Activated CD8-positive, alpha-beta memory T cell treated with anti-CD3 and anti-CD28 coated beads, Interleukin-2, amount 50 U/mL, for 24 hours (primary cell): ENCODE measurements at regions not wholly inside any gene's neighbourhood (a gene's known extent, or its start where the extent isn't known, plus 50 kb on each side); places are given as distances from the start of the nearest gene placed in this dataset.
"Not testable (repeated sequence)": the region's sequence is repeated elsewhere in the genome, so short reads cannot be mapped to it uniquely, and the experiment has no call there.

Experiments
- DNase-seq: peaks from one replicate; pipeline ENCODE4 v3.0.0-alpha.2; 2020; ENCODE audit errors: extremely low read depth

DNA sequence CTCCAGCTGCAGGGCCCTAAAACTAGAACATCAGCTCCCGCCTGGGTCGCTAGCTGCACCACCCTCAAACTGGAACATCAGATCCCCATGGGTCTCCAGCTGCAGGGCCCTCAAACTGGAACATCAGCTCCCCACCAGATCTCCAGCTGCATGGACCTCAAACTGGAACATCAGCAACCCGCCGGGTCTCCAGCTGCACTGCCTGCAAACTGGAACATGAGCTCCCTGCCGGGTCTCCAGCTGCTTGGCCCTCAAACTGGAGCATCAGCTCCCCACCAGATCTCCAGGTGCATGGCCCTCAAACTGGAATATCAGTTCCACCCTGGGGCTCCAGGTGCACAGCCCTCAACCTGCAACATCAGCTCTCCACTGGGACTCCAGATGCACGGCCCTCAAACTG is 82.7 kb downstream of the TFRC start:
- DNase-seq = not testable (repeated sequence)

DNA sequence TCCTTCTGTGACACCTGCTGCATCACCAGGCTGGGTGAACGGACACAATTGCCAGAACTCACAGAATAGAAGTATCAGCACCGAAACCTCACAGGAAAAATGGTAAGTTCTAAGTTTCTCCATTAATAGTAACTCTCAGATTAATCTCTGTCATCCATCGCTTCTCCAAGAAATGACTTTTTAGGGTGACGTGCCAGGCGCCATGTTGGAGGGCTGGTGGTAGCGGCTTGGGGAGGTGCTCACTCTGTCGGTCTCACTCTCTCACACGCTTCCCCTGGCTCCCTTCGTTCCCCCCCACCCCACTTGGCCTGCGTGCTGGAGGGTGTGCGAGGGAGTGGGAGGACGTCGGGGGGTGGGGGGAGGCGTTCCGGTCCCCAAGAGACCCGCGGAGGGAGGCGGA is 85.6 kb downstream of the TFRC start:
- DNase-seq = not testable (repeated sequence)

DNA sequence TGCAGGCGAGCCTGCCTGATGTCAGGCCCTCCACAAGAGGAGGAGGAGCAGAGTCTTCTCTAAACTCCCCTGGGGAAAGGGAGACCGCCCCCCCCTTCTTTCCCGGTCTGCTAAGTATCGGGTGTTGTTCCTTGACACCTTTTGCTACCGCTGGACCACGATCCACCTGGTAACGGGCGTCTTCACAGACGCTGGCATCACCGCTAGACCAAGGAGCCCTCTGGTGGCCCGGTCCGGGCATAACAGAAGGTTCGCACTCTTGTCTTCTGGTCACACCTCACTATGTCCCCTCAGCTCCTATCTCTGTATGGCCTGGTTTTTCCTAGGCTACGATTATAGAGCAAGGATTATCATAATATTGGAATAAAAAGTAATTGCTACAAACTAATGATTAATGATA is 86.0 kb upstream of the TNK2 start:
- DNase-seq = peak; percentile 18

DNA sequence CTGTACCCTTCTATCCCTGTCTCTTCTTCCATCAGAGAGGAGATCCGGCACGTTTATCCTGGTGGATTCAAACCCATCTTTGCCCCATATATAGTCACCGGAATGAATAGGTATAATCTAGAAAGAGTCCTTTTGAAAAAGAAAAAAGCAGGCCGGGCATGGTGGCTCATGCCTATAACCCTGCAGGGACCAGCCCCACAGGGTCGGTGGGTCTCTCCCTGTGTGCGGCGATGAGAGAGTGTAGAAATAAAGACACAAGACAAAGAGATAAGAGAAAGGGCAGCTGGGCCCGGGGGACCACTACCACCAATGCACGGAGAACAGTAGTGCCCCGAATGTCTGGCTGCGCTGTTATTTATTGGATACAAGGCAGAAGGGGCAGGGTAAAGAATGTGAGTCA is 85.3 kb upstream of the TNK2 start:
- not testable (repeated sequence) for DNase-seq

DNA sequence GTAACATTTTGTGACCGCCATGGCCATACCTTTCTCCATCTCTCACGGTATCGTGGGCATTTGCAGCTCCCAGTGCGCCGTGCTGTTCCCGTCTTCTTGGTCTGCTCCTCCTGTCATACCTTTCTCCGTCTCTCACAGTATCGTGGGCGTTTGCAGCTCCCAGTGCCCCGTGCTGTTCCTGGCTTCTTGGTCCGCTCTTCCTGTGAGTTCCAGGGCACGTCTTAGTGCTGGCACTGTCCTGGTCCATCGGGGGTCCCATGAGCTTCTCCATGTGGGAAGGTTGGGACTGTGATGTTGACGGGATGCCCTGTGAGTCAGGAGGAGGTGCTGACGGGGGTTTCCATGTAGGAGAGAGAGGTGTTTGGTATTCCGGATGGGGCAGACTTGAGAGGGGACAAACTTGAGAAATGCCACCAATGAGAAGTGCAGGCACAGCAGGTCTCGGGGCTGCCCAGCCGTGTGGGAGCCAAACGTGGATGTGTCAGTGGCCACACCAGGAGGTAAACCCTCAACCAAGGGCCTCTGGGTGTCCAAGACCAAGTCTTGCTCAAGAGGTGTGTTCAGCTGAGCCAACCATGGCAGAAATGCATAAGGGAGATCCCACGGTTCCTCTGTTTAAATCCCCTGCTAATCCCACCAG is 84.7 kb upstream of the TNK2 start:
- not testable (repeated sequence) for DNase-seq

DNA sequence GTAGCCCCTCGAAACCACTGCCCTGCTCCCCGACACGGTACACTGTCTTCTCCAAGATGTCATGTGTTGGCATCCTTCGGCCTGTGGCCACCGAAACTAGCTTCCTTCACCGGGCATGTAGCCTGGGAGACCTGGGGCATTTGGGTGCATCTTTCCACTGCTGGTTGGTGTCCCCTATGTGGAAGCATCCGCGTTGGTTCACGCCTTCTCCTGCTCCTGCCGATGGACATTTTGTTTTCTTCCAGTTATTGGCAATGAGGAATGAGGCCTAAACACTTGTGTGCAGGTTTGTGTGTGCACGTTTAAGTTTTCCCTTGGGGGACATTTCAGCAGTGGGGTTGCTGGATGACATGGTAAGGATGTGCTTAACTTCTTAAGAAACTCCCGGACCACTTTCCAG is 83.6 kb upstream of the TNK2 start:
- not testable (repeated sequence) for DNase-seq

DNA sequence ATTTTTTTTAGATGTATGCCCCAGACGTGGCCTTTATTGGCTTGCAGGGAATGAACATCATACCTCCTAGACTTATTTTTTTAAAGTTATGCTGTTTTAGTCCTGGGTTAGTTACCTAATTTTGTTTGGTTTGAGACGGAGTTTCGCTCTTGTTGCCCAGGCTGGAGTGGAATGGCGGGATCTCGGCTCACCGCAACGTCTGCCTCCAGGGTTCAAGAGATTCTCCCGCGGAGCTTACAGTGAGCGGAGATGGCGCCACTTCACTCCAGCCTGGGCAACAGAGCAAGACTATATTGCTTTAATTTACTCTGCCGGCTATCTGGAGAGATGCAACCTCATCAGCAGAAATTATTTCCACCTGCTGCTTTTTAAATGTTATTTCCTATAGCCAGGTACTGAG is 82.9 kb upstream of the TNK2 start:
- not testable (repeated sequence) for DNase-seq

DNA sequence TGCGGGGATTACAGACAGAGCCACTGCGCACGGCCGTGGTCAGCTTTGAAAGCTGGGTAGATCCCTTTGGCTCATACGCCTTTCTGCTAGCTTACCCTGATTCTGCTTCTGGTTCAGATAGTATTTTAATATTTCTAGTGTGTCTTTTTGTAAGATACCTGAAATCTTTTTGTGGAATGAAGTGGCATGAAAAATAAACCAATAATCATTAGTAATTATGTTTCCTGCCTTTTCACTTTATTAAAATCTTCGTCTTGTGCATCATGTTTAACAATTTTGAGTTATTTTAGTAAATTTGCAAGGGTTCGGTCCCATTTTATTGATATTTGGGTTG is 82.5 kb upstream of the TNK2 start:
- DNase-seq = not testable (repeated sequence)

DNA sequence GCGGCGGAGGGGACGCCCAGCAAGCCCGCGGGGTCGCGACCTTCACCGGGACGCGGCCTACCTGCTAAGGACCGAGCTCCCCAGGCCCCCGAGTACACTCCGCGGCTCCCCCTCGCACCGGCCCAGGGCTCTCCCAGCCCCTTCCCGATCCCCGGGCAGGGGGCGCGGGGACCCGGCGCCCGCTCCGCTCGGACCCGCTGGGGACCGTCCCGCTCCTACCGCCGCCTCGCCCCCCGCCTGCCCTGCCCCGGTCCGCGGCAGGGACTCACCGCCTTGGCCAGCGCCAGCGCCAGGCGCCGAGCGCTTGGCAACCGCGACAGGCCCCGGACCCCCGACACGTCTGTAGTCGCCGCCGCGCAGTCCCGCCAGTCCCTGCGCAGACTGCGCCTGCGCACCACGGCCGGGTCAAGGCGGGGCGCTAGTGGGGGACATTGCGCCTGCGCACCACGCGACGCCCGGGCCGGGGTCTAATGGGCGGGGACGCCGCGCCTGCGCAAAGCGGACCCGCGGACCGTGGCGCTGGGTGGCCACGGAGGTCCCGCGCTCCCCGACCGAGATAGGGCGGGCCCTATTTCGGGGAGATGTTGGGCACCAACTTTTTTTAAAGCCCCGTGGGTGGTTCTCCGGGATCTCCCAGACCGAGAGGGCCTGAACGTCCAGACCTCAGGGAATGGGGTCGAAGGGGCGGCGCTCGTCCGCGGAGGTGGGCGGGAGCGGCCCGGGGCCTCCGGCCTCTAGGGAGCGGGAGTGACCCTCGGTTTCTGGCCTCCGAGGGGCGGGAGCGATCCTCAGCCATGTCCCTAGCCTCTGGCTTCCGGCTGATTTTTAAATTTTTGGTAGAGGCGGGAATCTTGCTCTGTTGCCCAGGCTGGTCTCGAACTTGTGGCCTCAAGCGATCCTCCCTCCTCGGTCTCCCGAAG is 81.8 kb upstream of the TNK2 start:
- DNase-seq = peak; percentile 78

DNA sequence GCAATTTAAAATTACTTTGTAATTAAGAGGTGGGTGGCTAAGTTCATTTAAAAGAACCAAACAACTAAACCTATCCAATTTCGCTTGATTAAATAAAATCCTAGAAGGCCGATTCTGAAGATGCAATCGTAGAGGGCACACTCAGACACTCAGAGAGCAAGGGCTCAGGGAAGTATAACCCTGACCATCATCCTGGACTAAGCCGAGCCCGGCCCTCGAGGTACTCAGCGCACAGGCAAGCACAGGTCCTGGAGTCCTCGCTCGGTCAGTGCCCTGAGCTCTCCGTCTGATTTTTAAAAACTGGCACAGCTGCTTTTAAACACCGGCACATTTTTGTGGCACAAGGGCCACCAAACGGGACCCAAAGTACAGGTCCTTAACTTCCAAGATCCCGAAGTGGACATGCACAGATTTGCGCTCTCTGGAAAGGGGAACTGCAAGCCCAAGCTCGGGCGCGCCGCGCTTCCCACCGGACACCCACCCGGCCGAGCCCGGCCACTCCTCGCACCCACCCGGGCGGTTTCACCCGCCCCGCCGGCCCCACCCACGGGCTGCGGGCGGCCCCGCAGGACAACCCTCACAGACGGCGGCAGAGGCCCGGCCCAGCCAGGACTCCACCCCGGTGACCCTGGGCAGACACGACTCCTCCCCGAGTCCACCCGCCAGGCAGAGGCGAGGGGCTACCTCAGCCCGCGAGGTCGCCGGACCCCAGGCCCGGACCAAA is 81.0 kb upstream of the TNK2 start:
- DNase-seq = not testable (repeated sequence)

DNA sequence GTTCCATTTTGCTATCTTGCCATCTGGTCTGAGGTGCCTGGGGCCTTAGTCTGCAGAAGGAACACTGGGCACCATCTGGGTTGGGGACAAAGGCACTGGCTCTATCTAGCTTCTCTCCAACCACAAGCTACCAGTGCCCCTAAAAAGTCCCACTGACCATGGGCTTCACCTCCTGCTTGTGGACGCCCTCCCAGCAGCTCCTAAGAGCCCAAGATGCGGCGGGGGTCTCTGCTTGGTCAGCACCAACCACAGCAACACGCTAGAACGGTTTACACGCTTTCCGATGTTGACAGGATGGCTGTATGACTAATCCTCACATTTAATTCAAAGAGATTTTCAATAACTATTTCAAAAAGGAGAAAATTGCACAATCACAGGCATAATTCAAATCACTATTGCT is 80.4 kb upstream of the TNK2 start:
- DNase-seq = not testable (repeated sequence)

DNA sequence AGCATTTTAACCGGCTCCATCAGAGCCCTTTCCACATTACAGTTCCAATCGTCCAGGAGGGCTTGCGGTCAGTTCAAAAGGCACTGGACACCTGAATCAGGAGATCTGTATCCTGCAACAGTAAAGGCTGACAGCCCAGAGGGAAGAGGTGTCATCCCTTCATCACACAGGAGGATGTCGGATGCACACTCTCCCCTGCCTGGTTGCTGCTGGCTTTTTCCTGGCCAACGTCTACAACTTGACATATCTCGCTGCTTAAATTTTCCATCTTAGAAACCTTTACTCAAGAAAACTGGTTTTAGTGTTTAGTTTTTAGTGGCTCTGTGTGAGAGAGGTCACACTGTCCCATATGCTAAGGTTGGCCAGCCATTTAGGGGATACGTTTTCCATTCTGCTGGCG is 78.7 kb upstream of the TNK2 start:
- DNase-seq = not testable (repeated sequence)

DNA sequence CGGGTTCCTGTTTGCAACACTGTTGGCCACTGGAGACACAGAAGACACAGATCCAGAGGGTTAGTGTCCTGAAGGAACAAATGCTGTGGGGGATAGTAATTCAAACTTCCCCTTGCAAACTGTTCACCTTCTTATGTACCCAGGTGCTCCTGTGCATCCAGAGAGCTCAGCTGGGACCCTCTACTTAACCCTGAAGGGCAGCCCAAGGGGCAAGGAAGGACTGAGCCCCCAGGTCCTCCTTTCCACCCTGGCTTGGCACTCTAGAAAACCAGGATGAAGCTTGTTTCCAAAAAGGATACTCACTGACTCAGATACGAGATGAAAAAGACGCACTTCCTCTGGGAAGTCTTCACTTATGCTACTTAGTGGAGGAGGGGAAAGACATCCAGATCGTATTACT is 78.2 kb upstream of the TNK2 start:
- not testable (repeated sequence) for DNase-seq

DNA sequence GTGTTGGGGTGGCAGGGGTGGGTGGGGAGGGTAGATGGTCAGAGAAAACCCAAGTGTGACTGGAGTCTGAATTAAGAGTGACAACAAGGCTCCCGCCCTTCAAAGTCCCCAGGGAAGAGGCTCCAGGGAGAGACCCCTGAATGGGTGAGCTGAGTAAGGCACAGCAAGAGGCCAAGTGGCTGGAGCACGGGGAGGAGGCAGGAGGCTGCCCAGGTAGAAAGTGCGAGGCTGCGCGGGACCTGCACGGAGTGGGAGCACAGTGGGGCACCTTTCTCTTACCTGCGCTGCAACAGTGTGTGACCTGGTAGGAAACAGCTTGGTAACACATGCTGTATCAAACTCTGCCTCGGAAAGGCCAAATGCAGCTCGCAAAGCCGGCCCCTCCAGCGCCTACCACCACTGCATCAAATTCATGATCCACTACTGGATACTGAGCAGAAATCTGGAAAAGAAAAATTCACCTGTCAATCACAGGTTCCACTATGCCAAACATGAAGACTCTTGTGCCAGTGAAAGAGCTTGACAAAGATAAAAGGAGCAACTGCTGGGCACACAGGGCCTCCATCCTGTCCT is 77.1 kb upstream of the TNK2 start:
- DNase-seq = not testable (repeated sequence)

DNA sequence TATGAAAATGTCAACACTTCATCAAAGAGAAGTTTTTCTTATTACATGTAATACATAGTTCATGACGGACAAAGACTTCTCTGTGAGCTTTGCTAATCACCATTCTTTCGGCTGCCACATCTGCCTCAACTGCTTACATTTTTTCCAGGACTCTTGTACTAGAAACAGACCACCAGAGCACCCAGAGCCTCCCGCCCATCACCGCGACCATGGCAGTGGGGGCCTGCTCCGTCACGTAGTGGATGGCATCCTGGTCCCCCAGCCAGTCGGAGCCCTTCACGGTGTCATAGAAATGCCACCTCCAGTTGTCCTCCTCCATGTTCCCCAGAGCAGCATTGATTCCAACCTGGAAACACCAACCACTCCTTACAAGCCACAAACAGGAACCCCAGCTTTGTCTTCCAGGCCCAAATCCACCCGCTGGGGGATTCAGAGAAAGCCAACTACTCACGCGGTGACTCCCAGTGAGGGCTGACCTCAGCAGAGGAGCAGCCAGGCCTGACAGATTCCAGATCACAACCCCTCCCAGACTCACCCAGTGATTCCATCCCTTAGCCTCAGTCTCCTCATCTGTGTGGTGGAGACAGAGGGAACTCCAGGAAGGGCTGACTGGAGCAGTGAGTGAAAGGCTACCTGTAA is 76.2 kb upstream of the TNK2 start:
- DNase-seq = not testable (repeated sequence)

DNA sequence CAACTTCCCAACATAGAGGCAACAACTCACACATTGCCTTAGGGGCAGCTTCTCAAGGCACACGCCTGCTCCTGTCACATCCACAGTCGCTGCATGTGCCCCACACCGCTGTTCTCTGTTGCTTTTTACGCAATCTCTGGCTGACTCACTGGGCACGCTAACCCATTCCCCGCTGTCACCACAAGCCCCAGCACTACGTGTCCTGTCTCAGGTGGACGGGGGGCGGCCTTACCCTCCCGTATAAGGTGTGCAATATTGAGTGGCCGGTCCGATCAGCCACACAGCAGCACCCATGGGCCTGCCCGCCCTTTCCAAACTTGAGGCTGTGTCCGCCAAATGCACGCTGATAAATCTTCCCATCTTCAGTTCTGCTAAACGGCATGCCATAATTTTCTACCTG is 75.5 kb upstream of the TNK2 start:
- DNase-seq = not testable (repeated sequence)

DNA sequence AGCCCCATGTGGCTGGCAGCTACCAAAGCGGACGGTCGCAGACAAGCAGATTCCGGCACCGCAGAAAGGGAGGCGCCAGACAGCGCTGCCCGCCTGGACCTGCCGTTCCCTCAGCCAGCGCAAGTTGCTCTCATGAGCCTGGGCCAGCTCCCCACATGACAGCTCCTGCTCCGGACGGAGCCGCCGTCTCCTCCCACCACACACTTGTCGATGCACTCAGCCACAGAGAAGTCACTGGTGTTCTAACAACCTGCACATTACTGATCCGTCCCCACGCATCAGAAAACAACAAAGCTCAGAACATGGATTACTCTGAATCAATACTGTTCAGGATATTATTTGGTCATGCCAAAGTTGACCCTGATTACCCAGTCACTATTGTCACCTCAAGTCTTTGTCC is 74.4 kb upstream of the TNK2 start:
- not testable (repeated sequence) for DNase-seq

DNA sequence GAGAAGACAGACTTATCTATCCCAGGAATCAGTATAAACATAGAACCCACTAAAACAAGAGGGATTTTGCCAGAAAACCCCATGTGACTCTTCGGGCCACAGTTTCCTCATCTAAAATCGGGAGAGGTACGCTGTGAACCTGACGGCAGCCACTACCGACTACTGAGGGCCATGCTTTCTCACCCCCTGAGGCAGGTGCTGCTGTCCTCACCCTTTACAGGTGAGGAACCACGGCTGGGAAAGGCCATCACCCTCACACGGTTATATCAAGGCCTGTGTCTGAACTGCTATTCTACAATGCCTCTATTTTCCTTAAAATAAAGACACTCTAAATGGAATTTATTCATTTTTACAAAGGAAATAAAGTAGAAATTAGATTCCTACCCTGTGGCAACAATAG is 73.4 kb upstream of the TNK2 start:
- not testable (repeated sequence) for DNase-seq

DNA sequence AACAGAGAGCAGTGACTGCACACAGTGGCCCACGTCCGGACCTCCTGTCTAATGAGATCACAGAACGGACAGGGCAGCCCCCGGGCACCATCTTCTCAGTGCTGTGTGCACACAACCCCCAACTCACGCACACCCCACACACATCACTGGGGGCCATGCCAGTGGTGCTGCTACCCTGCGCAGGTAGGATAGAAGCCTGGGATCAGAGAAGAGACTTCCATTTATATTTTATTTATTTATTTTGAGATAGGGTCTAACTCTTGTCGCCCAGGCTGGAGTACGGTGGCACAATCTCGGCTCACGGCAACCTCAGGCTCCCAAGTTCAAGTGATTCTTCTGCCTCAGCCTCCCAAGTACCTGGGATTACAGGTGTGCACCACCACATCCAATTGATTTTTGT is 71.5 kb upstream of the TNK2 start:
- DNase-seq = not testable (repeated sequence)

DNA sequence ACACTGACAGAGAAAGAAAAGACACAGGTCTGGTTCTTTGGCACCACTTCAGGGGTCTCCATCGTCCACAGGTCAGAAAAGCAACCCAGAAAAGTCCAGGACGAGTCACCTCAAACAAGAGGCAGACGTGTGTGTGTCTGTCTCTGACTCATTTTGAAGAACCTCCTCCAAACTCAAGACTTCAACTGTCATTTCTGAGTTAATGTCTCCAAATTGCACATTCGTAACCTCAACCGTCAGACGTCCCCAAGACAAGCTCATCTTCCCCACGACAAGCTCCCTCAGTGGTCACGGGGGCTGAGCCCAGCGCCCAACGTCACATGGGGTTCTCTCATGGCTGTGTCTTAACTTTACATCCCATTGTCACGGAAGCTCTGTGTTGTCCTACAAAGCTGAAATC is 70.2 kb upstream of the TNK2 start:
- not testable (repeated sequence) for DNase-seq

DNA sequence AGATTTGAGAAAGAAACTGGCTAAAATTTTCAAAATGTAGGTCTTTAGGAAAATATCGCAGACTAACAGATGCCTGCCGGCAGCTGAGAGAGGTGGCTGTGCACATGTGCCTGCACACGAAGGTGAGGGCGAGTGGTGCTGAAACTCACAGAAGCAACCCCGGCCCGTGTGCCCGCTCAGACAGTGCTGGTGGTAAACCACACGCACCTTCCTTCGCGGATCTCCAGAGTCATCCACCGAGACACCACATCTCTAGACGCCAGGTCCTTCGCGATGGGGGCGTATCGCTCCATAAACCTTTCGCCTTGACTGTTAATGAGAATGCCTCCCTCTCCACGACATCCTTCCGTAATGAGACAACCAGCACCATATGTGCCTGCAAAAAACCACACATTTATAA is 68.5 kb upstream of the TNK2 start:
- DNase-seq = not testable (repeated sequence)

DNA sequence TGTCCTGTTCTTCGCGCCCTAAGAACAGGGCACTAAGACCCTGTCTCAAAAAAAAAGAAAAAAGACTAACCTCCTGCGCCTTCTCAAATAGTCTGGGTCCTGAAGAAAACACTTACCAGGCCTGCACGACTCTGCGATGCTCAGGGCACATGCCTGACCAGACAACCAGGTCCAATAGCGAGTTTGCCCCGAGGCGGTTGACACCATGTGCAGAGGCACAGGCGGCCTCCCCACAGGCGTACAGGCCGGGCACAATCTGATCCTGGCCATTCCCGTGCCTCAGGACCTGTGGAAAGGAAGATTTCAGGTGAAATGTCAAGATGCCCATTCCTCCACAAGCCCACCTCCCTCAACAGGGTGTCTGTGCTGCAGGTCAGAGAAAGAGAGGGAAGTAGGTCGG is 65.9 kb upstream of the TNK2 start:
- not testable (repeated sequence) for DNase-seq
